HG03139 (cell line): ENCODE measurements at regions not wholly inside any gene's neighbourhood (a gene's known extent, or its start where the extent isn't known, plus 50 kb on each side); places are given as distances from the start of the nearest gene placed in this dataset.
"Not testable (repeated sequence)": the region's sequence is repeated elsewhere in the genome, so short reads cannot be mapped to it uniquely, and the experiment has no call there.

ENCODE experiments used
- ATAC-seq: cut with Tn5 transposase; IDR thresholded peaks from one replicate; pipeline ENCODE4 v1.9.1; 2021; ENCODE audit not compliant: unreplicated experiment

DNA sequence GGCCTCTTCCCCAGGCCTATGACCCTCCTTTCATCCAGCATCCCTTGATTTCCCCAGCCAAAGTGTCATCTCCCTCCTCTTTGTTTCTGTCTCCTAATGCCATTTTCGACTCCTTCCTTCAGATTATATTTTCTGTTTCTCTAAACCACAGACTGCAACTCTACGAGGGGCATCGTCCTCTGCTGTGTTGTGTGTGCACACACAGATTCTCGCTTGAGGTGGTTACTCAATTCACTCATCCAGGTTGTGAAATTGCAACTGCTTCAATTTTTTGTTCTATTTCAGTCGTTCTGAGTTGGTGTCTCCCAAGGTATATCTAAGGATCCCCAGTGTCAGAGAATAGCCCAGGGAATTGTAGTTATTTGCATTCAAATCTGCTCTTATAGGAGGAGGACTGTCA lies 113.5 kb upstream of the NDUFV2 start:
- no peak for ATAC-seq

DNA sequence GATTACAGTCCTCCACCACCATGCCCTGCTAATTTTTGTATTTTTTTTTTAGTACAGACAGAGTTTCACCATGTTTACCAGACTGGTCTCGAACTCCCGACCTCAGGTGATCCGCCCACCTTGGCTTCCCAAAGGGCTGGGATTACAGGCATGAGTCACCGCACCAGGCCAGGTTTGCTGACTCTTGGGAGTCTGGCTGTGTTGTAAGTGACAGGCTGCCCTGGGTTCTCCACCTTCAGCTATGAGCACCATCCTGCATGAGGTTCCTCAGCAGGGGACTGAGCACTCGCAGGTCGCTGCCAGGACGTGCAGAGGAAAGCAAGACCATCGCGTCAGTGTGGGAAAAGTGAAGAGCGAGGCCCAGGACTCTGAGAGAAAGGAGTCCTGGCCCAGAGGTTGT lies 112.6 kb upstream of the NDUFV2 start:
- ATAC-seq: no peak

DNA sequence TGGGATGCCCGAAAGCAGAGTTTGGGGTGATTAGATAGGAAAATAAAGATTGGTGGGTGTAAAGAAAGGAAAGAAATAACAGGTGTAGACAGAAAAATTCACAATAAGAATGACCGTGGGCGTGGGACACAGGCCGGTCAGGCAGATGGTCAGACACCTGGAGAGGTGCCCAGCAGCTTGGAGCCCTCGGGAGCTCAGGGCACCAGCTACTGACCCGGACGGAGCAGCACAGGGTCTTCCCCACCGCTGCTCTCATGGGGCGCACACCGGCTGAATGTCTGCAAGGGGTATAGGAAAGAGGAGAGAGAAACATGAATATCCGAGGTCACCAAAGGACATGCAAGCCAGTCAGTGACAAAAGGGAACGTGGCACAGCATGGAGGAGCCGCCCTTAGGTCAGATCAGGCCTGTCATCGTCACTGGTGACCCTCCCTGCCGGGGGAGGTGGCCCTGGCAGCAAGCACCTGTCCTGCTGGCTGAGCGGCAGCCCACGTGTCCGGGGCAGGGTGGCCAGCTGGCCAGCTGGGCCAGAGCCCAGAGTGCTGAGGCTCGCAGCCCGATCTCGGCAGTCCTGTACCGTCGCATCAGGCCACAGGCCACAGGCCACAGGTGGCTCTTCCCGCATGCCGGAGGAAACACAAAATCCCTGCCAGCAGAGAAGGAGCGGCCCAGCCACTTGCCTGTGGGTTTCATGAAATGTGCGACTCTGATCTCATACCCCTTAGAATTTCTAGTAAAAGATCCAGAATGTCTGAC lies 112.0 kb upstream of the NDUFV2 start:
- no peak for ATAC-seq

DNA sequence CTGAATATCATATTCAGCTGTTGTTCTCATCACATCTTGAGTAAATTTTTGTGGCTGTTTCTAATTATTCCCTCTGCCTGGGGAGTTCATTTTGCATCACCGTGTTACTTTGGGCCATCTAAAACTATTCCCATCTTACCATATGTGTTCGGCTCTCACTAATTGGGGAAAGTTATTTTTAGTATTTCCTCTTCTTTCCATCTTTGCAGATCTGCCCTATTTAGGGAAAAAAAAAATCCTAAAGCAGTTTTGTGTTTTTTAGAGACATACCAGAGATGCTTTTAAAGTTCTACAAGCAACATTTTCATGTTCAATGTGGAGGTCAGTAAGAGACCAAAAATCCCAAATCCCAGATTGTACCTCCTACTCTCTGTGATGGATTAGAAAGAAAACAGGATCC lies 111.3 kb upstream of the NDUFV2 start:
- ATAC-seq: no peak

DNA sequence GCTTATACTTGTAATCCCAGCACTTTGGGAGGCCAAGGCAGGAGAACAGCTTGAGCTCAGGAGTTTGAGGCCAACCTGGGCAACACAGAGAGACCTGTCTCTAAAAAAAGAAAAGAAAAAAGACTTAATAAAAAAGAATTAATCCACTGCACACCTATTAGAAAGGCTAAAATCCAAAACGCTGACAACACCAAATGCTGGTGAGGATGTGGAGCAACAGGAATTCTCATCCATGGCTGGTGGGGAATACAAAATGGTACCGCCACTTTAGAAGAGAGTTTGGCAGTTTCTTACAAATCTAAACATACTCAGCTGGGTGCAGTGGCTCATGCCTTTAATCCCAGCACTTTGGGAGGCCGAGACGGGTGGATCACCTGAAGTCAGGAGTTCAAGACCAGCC lies 110.0 kb upstream of the NDUFV2 start:
- ATAC-seq: not testable (repeated sequence)

DNA sequence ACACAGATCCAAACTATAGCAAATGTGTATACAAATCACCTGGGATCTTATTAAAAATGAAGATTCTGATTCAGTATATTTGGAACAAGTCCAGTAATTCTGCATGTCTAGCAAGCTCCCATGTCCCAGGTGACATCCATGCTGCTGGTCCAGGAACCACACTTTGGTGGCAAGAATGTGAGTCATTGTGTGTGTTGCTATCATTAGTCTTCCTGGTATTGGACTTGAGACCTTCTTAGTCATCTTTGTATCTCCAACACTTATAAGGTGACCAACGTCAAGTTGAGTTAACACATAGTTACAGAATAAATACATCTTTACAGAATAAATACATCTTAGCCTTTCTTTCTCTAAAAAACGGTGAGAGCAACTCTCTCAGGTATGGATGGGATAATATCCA lies 107.9 kb upstream of the NDUFV2 start:
- no peak for ATAC-seq

DNA sequence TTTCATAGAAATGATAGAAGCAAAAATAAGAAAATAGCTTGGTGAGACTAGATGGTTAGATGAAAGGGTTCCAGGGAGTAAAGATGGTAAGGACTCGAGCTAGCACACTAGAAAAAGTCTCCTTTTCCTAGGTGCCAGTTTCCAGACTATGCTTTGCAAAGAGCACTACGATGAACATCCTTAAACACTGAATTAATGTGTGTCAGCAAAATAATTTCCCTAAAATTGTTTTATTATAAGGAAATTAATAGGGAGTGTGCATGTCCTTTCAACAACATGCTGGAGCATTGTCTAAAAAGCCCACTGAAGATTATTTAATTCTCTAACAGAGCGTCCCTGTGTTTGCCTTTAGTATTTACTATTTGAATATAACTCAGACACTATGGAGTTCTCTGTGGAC lies 107.4 kb upstream of the NDUFV2 start:
- no peak for ATAC-seq

DNA sequence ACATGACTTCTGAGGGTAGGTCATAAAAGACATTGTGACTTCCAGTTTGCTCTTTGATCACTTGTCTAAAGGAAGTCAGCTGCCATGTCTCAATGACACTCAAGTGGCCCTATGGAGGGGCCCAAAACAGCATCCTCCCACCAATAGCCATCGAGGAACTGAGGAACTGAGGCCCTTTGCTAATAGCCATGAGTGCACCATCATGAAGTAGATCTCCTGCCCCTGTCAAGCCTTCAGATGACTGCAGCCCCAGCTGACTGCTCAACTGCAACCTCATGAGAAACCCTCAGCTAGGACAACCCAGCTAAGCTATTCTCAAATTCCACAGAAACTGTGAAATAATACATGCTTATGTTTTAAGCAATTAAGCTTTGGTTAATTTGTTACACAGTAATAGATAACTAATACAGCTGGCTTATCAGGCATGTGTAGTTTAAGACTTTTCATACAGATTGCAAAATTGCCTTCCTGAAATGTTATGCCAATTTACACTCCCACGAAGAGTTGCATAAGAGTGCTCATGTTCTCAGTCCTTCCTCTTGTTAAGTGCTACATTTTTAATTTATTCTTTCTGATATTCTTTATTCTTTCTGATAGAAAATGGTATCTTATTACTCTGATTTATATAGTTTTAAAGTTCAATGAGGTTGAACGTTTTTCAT lies 105.6 kb upstream of the NDUFV2 start:
- no peak for ATAC-seq

DNA sequence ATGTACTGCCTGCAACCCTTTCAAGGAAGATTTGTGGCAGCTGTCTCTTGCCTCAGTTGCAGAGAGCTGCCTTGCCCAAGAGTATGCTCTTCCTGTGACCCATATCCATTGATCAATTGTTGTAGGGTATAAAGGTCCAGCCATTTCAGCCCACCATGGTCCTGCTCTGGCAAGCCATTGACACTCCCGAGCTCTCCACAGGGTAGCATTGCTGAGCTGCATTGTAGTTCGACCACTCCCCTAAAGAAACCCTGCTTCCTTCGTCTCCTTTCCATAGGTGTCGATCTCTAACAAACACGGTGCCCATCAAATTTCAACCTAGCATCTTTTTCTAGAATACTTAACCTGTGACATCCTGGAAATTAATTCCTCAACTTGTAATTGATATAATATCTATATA lies 104.9 kb upstream of the NDUFV2 start:
- ATAC-seq: no peak

DNA sequence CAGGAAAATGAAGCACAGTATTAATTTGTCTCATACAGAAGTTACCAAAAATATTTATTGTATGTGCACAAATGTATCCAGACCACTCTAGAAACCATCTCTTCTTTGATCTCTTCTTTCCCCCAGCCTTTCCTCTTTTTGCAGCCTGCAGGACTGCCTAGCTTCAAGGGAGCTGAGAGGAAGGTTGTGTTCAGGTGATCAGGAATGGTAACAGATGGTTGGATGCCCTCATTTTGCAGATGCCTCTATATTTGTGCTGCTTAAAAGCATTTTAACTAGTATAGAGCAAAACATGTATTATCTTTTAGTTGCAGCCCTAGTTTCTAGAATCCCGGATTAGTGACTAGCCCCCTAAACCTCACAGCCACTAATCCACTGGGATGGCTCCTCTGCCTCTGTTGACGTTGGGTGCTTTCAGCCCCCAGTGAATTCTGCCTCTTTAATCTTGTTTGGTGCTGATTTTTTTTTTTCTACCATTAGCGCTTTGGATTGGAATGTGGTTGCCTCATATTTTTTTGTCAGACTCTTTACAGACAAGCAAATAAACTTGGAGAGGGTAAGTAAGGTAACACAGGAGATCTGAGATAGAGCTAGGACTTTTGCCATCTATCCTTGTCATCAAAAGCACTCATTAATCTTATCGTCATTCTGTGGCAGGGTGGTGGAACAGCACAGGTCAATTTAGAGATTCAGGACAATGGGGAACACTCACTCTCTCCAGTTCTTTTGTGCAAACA lies 103.8 kb upstream of the NDUFV2 start:
- no peak for ATAC-seq

DNA sequence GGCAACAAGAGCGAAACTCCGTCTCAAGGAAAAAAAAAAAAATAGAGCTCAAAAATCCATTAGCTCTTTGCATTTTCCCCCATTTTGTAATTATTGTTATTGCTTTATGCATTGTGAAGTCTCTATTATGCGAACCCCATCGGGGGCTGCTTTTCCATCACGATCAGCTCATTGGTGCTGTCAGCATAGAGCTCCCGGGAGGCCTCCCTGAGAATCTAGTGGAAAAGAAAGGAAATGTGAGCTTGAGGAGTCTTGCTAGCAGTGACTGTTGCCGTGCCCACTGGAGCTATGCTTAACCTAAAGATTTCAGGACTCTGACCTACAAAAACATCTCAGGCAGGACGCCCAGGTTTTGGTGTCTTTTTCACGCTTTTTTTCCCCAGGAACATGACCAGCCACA lies 102.6 kb upstream of the NDUFV2 start:
- ATAC-seq: no peak

DNA sequence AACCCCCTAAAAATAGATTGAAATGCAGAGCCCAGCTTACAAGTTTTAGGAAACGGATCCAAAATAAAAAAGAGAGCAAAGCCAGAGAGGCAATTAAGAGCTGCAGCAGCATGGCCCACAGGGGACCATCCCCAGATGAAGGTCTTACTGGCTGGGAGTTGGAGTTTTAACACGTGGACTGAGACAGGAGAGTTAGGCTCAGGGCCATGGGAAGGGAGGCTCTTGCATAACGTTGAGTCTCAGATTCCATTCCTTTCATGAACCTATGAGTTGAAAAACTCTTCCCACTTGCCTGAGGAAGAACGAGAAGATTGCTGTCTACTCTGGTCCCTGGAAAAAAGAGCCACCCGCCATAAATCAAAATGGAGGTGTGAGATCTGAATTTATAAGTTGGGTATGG lies 101.8 kb upstream of the NDUFV2 start:
- no peak for ATAC-seq

DNA sequence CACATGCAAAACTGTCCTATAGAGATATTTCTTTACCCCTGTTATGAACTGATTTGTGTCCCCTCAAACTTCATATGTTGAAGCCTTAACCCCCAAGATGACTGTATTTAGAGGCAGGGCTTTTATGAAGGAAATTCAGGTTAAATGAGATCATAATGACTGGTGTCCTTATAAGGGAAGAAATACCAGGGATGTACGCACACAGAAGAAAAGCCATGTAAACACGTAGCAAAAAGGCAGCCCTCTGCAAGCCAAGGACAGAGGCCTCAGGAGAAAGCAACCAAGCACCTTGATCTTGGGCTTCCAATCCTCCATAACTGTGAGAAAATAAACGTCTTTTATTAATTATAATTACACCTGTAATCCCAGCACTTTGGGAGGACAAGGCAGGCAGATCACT lies 101.3 kb upstream of the NDUFV2 start:
- no peak for ATAC-seq

DNA sequence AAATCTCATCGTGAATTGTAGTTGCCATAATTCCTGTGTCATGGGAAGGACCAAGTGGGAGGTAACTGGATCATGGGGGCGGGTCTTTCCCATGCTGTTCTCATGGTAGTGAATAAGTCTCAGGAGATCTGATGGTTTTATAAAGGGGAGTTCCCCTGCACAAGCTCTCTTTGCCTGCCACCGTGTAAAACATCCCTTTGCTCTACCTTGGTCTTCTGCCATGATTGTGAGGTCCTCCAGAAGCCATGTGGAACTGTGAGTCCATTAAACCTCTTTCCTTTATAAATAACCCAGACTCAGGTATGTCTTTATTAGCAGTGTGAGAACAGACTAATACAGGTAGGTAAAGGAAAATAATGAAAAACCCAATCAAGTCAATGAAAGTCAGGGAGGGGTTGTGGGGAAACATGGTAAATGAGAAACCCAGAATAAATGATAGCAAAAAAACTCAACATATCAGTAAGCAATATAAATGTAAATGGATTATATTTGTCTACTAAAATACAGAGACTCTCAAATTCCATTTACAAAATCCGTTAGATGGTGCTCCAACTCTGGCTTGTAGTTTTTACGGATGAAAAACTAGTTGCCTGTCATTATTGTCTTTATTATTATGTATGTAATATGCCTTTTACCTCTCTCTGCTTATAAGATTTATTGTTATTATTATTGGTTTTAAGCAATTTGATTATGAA lies 98.9 kb upstream of the NDUFV2 start:
- ATAC-seq: no peak

DNA sequence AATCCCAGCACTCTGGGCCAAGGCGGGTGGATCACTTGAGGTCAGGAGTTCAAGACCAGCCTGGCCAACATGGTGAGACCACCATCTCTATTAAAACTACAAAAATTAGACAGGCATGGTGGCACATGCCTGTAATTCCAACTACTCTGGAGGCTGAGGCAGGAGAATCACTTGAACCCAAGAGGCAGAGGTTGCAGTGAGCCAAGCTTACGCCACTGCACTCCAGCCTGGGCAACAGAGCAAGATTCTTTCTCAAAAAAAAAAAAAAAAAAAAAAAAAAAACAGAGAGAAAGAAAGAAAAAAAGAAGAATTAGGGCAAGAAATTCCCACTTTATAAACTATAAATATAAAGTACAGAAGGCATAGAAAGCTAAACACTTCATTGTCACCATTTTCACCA lies 98.2 kb upstream of the NDUFV2 start:
- ATAC-seq: not testable (repeated sequence)

DNA sequence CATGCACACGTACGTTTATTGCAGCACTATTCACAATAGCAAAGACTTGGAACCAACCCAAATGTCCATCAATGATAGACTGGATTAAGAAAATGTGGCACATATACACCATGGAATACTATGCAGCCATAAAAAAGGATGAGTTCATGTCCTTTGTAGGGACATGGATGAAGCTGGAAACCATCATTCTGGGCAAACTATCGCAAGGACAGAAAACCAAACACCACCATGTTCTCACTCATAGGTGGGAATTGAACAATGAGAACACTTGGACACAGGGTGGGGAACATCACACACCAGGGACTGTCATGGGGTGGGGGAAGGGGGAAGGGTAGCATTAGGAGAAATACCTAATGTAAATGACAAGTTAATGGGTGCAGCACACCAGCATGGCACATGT lies 94.8 kb upstream of the NDUFV2 start:
- ATAC-seq: not testable (repeated sequence)

DNA sequence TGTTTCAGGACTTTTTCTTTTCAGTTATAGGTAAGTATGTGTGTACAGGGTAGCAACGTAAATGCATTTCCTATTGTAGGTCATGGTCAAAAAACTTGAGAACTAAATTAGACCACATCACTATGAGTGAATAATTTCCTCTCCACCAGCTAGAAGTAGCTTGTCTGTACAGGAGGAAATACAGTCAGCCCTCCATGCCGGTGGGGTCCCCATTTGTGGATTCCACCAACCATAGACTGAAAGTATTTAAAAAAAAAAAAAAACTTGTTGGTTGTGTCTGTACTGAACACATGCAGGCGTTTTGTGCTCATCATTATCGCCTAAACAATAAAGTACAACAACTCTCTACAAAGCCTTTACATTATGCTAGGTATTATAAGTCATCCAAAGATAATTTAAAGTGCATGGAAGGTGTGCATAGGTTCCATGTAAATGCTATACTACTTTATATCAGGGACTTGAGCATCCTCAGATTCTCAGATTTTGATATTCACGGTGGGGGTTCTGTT lies 94.2 kb upstream of the NDUFV2 start:
- no peak for ATAC-seq

DNA sequence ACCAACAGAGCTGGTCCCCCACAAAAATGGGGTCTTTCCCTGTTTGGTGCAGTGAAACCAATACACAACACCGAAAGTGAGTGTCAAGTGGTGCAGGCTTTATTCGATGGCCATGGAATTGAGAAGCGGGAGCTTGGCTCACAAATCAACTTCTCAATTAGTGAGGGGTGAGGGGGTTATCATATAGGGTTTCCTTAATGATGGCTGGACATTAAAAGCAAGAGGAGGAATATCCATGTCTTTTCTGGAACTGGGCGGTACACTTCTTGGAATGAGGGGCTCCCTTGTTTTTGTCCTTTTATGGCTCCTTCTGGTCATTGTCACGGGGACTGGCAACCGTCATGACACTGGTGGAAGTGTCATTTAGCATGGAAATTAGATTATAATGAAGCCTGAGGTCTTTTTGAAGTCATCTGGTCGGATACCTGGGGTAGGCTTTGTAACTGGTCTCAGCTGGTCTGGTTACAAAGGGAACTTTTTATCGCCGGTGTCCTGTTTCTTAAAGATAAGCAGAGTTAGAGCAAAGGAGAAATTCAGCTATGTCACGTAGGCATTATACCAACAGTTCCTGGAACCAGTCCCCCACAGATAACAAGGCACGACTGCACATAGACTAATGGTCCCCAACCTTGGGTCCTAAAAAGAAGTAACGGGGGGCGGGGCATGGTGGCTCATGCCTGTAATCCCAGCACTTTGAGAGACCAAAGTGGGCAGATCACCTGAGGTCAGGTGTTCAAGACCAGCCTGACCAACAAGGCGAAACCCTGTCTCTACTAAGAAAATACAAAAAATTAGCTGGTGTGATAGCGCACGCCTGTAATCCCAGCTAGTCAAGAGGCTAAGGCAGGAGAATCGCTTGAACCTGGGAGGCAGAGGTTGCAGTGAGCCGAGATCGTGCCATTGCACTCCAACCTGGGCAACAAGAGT lies 93.5 kb upstream of the NDUFV2 start:
- ATAC-seq: no peak

DNA sequence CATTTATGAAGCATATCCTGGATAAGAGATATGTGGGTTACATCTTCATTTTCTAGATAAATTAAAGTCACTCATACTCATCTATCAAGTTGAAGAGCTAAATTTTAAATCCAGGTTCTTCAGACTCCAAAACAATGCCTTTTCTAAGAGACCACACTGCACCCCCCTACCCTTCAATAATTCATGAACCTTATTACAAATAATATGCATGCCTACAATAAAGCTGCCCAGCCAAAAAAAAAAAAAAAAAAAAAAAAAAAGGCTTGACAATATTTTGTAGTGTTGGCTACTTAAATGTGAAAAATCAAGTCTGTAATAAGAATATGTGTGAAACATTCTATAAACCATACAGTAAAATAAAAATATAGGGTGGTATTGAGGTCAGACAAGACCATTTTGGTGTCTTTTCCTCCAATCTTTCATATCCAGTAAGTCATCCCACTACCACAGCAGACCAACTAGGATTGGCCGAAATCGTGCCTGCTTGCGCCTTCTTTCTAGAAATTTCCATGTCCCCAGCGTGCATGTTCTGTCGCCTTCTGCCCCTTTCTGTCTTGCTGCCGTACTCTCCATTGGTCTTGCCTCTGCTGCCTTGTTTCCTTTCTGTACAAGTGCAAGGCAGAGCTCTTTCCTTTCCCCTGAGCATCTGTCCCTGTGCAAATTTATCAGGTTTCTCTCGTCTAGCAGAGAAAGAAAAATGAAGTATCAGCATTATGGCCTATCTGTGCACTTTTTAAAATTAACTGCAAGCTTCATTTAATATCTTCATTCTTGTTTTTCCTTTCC lies 92.6 kb upstream of the NDUFV2 start:
- no peak for ATAC-seq

DNA sequence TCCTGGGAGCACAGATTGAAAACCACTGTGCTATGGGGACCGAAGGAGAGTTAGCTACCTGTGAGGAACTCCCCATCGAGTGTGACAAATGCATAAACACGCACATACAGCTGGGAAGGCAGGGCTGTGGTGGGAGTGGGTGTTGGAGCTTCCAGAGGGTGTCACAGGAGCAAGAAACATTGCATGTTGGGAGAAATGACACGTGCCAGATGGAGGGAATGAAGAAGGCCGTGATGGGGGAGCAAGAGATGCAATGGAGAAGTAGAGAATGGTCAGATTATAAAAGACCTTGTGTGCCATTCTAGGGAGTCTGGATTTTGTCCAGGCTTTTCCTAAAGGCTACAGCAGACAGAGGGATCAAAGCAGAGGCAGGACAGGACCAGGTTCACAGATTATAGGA lies 91.1 kb upstream of the NDUFV2 start:
- no peak for ATAC-seq
